ENCODE measurements at regions not wholly inside any gene's neighbourhood (a gene's known extent, or its start where the extent isn't known, plus 50 kb on each side); places are given as distances from the start of the nearest gene placed in this dataset.

DNA sequence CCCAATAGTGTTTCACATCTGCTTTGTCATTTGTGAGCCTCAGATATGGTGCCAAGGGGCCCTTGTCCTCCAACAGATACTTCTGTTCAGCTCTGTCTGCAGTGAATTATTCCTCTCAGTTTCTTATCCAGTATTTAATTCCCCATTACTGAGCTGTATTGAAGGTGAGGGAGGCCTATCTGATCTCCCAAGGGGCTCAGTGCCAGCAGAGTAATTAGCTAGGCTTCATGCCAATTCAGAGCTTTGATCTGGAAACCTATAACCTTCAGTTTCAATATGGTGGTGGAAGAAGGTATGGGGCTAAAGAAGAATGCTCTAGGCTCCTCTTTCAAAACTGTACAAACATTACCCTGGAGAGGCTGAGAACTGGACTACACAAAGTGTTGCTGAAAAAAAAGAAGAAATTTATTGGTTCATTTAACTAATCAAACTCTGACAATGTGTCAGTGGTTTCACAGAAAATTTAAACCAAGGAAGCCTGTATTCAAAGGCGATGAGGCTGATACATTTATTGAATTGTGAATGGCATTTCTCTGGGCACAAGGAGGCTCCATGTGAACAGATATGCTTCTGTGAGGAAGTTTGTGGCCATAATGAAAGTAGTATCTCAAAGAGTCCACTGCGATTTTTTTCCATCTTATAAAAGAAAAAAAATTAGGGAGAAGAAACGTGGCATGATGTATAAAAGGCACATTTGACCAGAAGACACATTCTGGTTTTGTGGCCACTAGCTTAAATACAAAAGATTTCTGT lies 397.8 kb downstream of the TLE4 start:
- Histone ChIP-seq H3K36me3 (ENCODE audit: low read depth) (no peaks in the 10 kb centered on the region), H3F3A (ENCODE audit: insufficient read depth, low read depth) (no peaks in the 10 kb centered on the region), H3K4me3 (no peak overlapping the region), H3K79me2 (ENCODE audit: low read depth) (no peaks in the 10 kb centered on the region), H3K4me1 (replicated peaks; ENCODE audit: insufficient read depth) (no peaks in the 10 kb centered on the region), H3K9me3 (ENCODE audit: insufficient read depth, low read depth) (no peaks in the 10 kb centered on the region; the same call in 1 of the 2 replicates), H3K9me2 (ENCODE audit: insufficient read depth) (no peaks in the 10 kb centered on the region), H3K27ac (no peak overlapping the region), H4K20me1 (ENCODE audit: insufficient read depth) (no peaks in the 10 kb centered on the region), H3K27me3 (ENCODE audit: insufficient read depth, low read depth) (peaks cover 21% of the 10 kb centered on the region), H3K4me2 (no peak overlapping the region), H2AFZ (no peak overlapping the region)
- TF ChIP-seq, protein P1, sequence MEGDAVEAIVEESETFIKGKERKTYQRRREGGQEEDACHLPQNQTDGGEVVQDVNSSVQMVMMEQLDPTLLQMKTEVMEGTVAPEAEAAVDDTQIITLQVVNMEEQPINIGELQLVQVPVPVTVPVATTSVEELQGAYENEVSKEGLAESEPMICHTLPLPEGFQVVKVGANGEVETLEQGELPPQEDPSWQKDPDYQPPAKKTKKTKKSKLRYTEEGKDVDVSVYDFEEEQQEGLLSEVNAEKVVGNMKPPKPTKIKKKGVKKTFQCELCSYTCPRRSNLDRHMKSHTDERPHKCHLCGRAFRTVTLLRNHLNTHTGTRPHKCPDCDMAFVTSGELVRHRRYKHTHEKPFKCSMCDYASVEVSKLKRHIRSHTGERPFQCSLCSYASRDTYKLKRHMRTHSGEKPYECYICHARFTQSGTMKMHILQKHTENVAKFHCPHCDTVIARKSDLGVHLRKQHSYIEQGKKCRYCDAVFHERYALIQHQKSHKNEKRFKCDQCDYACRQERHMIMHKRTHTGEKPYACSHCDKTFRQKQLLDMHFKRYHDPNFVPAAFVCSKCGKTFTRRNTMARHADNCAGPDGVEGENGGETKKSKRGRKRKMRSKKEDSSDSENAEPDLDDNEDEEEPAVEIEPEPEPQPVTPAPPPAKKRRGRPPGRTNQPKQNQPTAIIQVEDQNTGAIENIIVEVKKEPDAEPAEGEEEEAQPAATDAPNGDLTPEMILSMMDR (conservative IDR thresholded peaks at IDR 0.05): no peak
- no peak for TF ChIP-seq EZH2 (IDR thresholded peaks at IDR 0.05; ENCODE audit: low read depth)
- ChIA-PET POLR2A (ENCODE audit: unreplicated experiment) (no interaction called here), CTCF (no interaction called here)
- no TSS peak for BruUV-seq (replicated peaks)
- no peak for DNase-seq
- intact Hi-C loops (cut with micrococcal nuclease; ENCODE audit: unreplicated experiment): no loop called here

DNA sequence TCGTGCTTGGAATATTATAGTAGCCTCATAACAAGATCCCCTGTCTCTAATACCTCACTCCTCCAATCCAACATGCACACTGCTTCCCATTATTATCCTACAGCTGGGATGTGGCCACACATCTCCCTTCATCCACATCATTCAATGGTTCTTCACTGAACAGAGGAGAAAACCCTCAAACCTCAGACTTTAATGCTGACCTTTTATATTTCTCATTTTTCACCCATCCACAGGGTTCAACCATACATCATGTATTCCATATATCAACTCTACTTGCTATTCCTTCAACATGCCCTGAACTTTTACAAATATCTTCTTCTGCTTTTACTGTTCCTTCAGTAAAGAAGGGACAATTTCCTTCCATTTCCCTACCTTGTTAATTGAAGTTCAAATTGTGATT lies 396.8 kb downstream of the TLE4 start:
- Histone ChIP-seq H3K4me1 (replicated peaks; ENCODE audit: insufficient read depth) (no peaks in the 10 kb centered on the region), H3K27ac (no peak overlapping the region), H3K79me2 (ENCODE audit: low read depth) (no peaks in the 10 kb centered on the region), H3K27me3 (ENCODE audit: insufficient read depth, low read depth) (peaks cover 30% of the 10 kb centered on the region), H3K9me3 (ENCODE audit: insufficient read depth, low read depth) (no peaks in the 10 kb centered on the region; the same call in 1 of the 2 replicates), H3K36me3 (ENCODE audit: low read depth) (no peaks in the 10 kb centered on the region), H3K4me2 (no peak overlapping the region), H3K4me3 (no peak overlapping the region), H2AFZ (no peak overlapping the region), H3F3A (ENCODE audit: insufficient read depth, low read depth) (no peaks in the 10 kb centered on the region), H4K20me1 (ENCODE audit: insufficient read depth) (no peaks in the 10 kb centered on the region), H3K9me2 (ENCODE audit: insufficient read depth) (no peaks in the 10 kb centered on the region)
- CTCF ChIA-PET: no interaction called here
- intact Hi-C loops (cut with micrococcal nuclease; ENCODE audit: unreplicated experiment): no loop called here
- BruUV-seq (replicated peaks): no TSS peak
- POLR2A ChIA-PET (ENCODE audit: unreplicated experiment): no interaction called here
- TF ChIP-seq, protein P1 (conservative IDR thresholded peaks at IDR 0.05): no peak
- no peak for TF ChIP-seq EZH2 (IDR thresholded peaks at IDR 0.05; ENCODE audit: low read depth)
- no peak for DNase-seq

DNA sequence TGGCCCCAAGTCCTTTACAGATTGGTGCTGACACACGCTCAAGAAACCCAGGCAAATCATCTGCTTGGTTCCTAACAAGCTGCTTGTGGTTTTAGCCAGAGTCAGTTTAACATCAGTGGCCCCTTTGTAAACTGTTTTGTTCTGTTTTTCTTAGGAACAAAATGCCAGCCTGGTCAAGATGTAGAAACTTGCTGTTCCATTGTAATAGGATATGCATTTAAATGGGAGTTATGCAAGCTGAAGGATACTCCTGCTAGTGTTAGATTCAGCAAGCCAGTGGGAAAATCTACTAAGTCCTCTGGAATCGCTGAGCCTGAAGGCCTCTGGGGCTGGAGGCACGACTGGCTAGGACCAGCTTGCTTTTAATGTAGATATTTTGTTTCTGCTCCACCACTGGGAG lies 391.1 kb downstream of the TLE4 start:
- no peak for DNase-seq
- Histone ChIP-seq H3K9me2 (ENCODE audit: insufficient read depth) (no peaks in the 10 kb centered on the region), H3K9me3 (ENCODE audit: insufficient read depth, low read depth) (no peaks in the 10 kb centered on the region), H3F3A (ENCODE audit: insufficient read depth, low read depth) (no peaks in the 10 kb centered on the region), H3K4me1 (replicated peaks; ENCODE audit: insufficient read depth) (no peaks in the 10 kb centered on the region), H3K79me2 (ENCODE audit: low read depth) (no peaks in the 10 kb centered on the region), H3K36me3 (ENCODE audit: low read depth) (no peaks in the 10 kb centered on the region), H2AFZ (no peak overlapping the region), H3K4me3 (no peak overlapping the region), H4K20me1 (ENCODE audit: insufficient read depth) (0 out of 2 replicates have a peak, but pooled peaks cover 2% of the 10 kb centered on the region), H3K27me3 (ENCODE audit: insufficient read depth, low read depth) (peaks cover 27% of the 10 kb centered on the region), H3K27ac (no peak overlapping the region), H3K4me2 (no peak overlapping the region)
- TF ChIP-seq, protein P1 (conservative IDR thresholded peaks at IDR 0.05): no peak
- no peak for TF ChIP-seq EZH2 (IDR thresholded peaks at IDR 0.05; ENCODE audit: low read depth)
- ChIA-PET CTCF (no interaction called here), POLR2A (ENCODE audit: unreplicated experiment) (no interaction called here)
- BruUV-seq (replicated peaks): no TSS peak
- intact Hi-C loops (cut with micrococcal nuclease; ENCODE audit: unreplicated experiment): no loop called here
